Thoracic aorta (tissue), 2 donors: ENCODE measurements at regions not wholly inside any gene's neighbourhood (a gene's known extent, or its start where the extent isn't known, plus 50 kb on each side); places are given as distances from the start of the nearest gene placed in this dataset.
"Not testable (repeated sequence)": the region's sequence is repeated elsewhere in the genome, so short reads cannot be mapped to it uniquely, and the experiment has no call there.

Experiments used
- ATAC-seq: fragments of 150-250 bp; one replicate; pipeline ENCODE4 v1.8.0; 2017; ENCODE audit warnings: low read depth; ENCODE audit not compliant: insufficient number of reproducible peaks, low FRiP score
- DNase-seq: peaks from one replicate; pipeline ENCODE4 v3.0.0-alpha.2; 2020; ENCODE audit warnings: low spot score
- H3K27ac ChIP-seq, 2 donors: fragments of 200-600 bp; sonication (generic); 1 replicate in 1 of 2; 2 replicates in 1 of 2; pipeline ENCODE4 v1.5.1; 2016; ENCODE audit warnings: mild to moderate bottlenecking in 2 of 2, moderate library complexity in 2 of 2
- H3K27me3 ChIP-seq: fragments of 200-600 bp; sonication (generic); replicated peaks from 2 replicates; pipeline ENCODE4 v1.6.0; 2016; ENCODE audit warnings: mild to moderate bottlenecking; ENCODE audit not compliant: insufficient read depth
- H3K36me3 ChIP-seq: fragments of 200-600 bp; sonication (generic); one replicate; pipeline ENCODE4 v1.5.1; 2016
- H3K4me1 ChIP-seq, 2 donors: fragments of 200-600 bp; sonication (generic); 1 replicate in 1 of 2; 2 replicates in 1 of 2; pipeline versions ENCODE4 v1.5.1 to v1.6.0; 2016; ENCODE audit warnings: low read depth in 2 of 2, mild to moderate bottlenecking in 1 of 2; ENCODE audit not compliant: control insufficient read depth in 1 of 2
- H3K4me3 ChIP-seq: fragments of 200-600 bp; sonication (generic); 2 replicates; pipeline ENCODE4 v1.5.1; 2016; ENCODE audit warnings: mild to moderate bottlenecking
- H3K9me3 ChIP-seq: fragments of 200-600 bp; sonication (generic); 2 replicates; pipeline ENCODE4 v1.5.1; 2016
- TF ChIP-seq, protein P1 (sequence below): fragments of 200-600 bp; sonication (generic); IDR thresholded peaks from one replicate; pipeline ENCODE4 v1.5.1; 2019; ENCODE audit warnings: antibody characterized with exemption

DNA sequence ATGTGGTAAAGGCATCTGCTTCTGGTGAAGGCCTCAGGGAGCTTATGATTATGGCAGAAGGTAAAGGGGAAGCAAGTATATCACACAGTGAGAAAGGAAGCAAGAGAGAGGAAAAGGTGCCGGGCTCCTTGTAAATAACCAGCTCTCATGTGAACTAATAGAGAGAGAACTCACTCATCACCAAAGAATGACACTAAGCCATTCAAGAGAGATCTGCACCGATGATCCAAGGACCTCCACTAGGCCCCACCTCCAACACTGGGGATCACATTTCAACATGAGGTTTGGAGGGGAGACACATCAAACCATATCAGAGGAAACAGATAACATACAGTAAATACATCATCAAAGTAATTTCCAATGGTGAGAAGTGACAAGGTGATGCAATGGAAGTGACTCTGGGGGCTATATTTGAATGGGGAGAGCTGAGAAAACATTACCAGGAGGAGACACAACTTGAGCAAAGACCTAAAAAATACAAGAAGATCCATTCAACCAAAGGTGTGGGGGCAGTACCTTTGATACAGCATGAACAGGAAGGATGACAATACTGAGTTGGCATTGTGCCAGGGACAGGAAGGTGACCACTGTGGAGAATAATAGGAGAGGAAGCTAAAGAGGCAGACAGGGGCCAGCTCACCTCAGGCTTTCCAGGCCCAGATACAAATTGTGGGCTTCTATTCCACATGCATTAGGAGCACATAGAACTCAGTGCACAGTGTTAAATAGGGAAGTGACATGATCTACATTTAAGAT lies 134.4 kb upstream of the GRIP1 start:
- H3K27ac ChIP-seq: no peak overlapping the region
- no peaks in the 10 kb centered on the region for H3K9me3 ChIP-seq
- no peak for ATAC-seq
- DNase-seq: no peak
- TF ChIP-seq, protein P1, sequence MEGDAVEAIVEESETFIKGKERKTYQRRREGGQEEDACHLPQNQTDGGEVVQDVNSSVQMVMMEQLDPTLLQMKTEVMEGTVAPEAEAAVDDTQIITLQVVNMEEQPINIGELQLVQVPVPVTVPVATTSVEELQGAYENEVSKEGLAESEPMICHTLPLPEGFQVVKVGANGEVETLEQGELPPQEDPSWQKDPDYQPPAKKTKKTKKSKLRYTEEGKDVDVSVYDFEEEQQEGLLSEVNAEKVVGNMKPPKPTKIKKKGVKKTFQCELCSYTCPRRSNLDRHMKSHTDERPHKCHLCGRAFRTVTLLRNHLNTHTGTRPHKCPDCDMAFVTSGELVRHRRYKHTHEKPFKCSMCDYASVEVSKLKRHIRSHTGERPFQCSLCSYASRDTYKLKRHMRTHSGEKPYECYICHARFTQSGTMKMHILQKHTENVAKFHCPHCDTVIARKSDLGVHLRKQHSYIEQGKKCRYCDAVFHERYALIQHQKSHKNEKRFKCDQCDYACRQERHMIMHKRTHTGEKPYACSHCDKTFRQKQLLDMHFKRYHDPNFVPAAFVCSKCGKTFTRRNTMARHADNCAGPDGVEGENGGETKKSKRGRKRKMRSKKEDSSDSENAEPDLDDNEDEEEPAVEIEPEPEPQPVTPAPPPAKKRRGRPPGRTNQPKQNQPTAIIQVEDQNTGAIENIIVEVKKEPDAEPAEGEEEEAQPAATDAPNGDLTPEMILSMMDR: no peak
- H3K36me3 ChIP-seq: no peaks in the 10 kb centered on the region
- H3K4me1 ChIP-seq: no peaks in the 10 kb centered on the region
- no peaks in the 10 kb centered on the region for H3K27me3 ChIP-seq
- H3K4me3 ChIP-seq: no peak overlapping the region

DNA sequence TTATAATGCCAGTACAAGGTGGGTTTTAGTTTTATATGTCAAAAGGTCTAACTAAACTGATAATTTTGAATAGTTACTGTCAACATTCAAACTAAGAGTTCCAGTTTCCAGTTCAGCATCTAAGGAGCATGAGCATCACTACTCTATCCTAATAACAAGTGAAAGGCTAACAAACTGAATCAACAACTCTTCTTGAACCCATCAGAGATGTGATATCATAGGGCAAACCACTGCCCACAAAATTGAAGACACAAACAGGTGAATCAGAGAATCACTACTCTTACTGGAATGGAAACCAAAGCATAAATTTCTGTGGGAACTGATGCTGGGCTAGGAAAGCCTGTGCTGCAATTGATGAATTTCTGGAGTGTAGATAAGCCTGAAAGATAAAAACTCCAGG lies 140.7 kb upstream of the GRIP1 start:
- Histone ChIP-seq H3K4me3 (no peak overlapping the region), H3K27ac (no peak overlapping the region), H3K4me1 (no peaks in the 10 kb centered on the region), H3K9me3 (no peaks in the 10 kb centered on the region), H3K27me3 (no peaks in the 10 kb centered on the region), H3K36me3 (no peaks in the 10 kb centered on the region)
- DNase-seq: no peak
- ATAC-seq: no peak
- TF ChIP-seq, protein P1: no peak

DNA sequence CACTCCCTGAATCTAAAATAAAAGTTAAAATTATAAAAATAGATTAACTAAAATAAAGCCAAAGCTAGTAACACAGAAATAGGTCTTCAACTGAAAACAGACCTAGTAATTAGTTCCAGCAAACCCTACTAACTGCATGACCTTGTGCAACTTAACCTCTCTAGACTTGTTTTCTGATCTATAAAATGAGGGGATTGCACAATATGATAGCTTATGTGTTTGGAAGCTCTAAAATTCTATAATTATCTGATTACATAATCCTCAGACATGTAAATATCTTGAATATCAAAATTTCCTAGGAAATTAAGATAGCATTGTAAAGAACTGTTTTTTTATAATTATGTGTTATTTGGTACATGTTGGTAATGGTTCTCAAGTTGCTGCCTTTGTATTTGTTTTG lies 144.1 kb upstream of the GRIP1 start:
- TF ChIP-seq, protein P1: no peak
- Histone ChIP-seq H3K36me3 (no peaks in the 10 kb centered on the region), H3K27me3 (no peaks in the 10 kb centered on the region), H3K27ac (no peak overlapping the region), H3K4me1 (no peaks in the 10 kb centered on the region), H3K9me3 (no peaks in the 10 kb centered on the region), H3K4me3 (no peak overlapping the region)
- ATAC-seq: no peak
- no peak for DNase-seq

DNA sequence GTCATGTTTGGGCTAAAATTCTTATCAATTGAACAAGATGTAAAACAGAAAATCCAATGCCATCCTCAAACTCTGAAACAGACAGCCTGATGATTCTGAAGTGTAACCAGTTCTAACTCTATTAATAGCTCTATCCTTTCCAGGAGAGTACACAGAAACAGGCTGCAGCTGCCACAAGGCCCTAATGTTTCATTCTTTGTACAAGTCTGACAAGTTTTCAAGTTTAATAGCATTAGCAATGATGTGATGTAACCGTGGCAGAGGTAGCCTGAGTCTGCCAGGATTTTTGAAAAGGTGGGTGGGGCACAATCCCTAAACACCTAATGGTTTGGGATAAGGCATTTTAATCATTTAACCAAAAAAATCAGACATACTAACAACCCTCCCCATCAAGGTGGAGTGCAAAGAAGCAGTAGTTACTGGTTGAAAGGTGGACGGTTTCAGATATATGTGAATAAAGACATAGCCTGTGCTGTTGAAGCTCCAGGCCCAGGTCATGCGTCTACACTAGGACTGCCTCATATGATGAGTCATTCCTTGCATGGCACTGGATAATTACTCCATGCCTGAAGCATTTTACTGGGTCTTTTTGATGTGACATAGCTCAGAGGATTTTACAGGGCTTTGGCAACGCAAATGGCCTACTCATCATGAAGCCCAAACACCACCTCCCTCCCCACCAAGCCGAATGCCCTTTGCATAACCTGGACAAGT lies 145.1 kb upstream of the GRIP1 start:
- H3K36me3 ChIP-seq: no peaks in the 10 kb centered on the region
- H3K4me3 ChIP-seq: no peak overlapping the region
- DNase-seq (no peak), ATAC-seq (no peak)
- no peaks in the 10 kb centered on the region for H3K4me1 ChIP-seq
- H3K27ac ChIP-seq: no peak overlapping the region
- no peaks in the 10 kb centered on the region for H3K9me3 ChIP-seq
- TF ChIP-seq, protein P1: no peak
- H3K27me3 ChIP-seq: no peaks in the 10 kb centered on the region

DNA sequence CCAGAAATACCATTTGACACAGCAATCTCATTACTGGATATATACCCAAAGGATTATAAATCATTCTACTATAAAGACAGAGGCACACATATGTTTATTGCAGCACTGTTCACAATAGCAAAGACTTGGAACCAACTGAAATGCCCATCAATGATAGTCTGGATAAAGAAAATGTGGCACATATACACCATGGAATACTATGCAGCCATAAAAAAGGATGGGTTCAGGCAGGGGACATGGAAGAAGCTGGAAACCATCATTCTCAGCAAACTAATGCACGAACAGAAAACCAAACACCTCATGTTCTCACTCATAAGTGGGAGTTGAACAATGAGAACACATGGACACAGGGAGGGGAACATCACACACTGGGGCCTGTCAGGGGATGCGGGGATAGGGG lies 147.0 kb upstream of the GRIP1 start:
- not testable (repeated sequence) for H3K27ac ChIP-seq, ATAC-seq, H3K4me3 ChIP-seq, H3K27me3 ChIP-seq, H3K9me3 ChIP-seq, H3K36me3 ChIP-seq, DNase-seq, H3K4me1 ChIP-seq
